Endothelial cell of umbilical vein (primary cell): ENCODE measurements at regions not wholly inside any gene's neighbourhood (a gene's known extent, or its start where the extent isn't known, plus 50 kb on each side); places are given as distances from the start of the nearest gene placed in this dataset.

ENCODE experiments used
- EZH2 ChIP-seq: IDR thresholded peaks from 2 replicates; pipeline ENCODE4 v1.6.1; 2012; ENCODE audit warnings: borderline replicate concordance, low read depth, mild to moderate bottlenecking, moderate library complexity, low read length, inconsistent platforms; ENCODE audit not compliant: severe bottlenecking
- MYC ChIP-seq: IDR thresholded peaks from one replicate; pipeline ENCODE4 v1.6.1; 2011; ENCODE audit warnings: mild to moderate bottlenecking, low read depth, low read length
- POLR2A ChIP-seq: IDR thresholded peaks from 2 replicates; pipeline ENCODE4 v1.6.1; 2012; ENCODE audit warnings: low read depth, mild to moderate bottlenecking, control low read depth, low read length
- POLR2AphosphoS5 ChIP-seq: IDR thresholded peaks from 2 replicates; pipeline ENCODE4 v1.6.1; 2012; ENCODE audit warnings: low read depth, mild to moderate bottlenecking, control low read depth, low read length, moderate library complexity; ENCODE audit not compliant: insufficient read depth
- TF ChIP-seq, protein P1 (sequence below), 2 donors: IDR thresholded peaks; 1 replicate in 1 of 2; 2 replicates in 1 of 2; pipeline ENCODE4 v1.5.1; 2011; ENCODE audit warnings: low read length in 2 of 2, mild to moderate bottlenecking in 2 of 2, moderate library complexity in 2 of 2, control low read depth in 1 of 2, inconsistent platforms in 1 of 2, low read depth in 1 of 2; ENCODE audit not compliant: insufficient read depth in 1 of 2; ENCODE audit errors: extremely low read depth in 1 of 2

DNA sequence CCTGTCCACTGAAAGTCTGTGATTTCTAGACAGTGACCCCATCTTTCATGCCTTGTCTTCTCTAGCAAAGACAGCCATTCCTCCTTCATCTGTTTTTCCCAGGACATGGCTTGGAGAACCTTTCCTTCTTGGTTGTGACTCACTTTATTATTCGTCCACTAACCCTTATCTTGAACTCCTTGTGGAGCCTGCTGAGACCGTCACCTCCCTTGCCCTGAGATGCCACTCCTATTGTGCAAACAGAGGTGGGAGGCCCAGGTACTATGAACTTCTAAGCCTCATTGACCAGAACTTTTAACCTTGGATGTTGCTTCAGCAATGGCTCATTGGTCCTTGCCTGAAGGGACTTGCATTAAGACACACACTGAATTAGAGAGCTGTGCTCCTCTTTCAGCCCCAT, 117.5 kb downstream of the FOXD2 start:
- TF ChIP-seq POLR2AphosphoS5 (no peak), POLR2A (no peak), MYC (no peak), EZH2 (no peak)
- TF ChIP-seq, protein P1, sequence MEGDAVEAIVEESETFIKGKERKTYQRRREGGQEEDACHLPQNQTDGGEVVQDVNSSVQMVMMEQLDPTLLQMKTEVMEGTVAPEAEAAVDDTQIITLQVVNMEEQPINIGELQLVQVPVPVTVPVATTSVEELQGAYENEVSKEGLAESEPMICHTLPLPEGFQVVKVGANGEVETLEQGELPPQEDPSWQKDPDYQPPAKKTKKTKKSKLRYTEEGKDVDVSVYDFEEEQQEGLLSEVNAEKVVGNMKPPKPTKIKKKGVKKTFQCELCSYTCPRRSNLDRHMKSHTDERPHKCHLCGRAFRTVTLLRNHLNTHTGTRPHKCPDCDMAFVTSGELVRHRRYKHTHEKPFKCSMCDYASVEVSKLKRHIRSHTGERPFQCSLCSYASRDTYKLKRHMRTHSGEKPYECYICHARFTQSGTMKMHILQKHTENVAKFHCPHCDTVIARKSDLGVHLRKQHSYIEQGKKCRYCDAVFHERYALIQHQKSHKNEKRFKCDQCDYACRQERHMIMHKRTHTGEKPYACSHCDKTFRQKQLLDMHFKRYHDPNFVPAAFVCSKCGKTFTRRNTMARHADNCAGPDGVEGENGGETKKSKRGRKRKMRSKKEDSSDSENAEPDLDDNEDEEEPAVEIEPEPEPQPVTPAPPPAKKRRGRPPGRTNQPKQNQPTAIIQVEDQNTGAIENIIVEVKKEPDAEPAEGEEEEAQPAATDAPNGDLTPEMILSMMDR (IDR thresholded peaks at IDR 0.05; ENCODE audit: extremely low read depth in 1 of 2, insufficient read depth in 1 of 2, low read depth in 1 of 2, low read length in 2 of 2): no peak
